ENCODE measurements at regions not wholly inside any gene's neighbourhood (a gene's known extent, or its start where the extent isn't known, plus 50 kb on each side); places are given as distances from the start of the nearest gene placed in this dataset.

- TF ChIP-seq CTCF (IDR thresholded peaks at IDR 0.05; ENCODE audit: insufficient read depth, low read depth, low read length) (no peak), EZH2 (IDR thresholded peaks at IDR 0.05; ENCODE audit: insufficient read depth, low read length) (no peak)
Observed at GRCh38 chr16:86878236-86879080, 300.1 kb downstream of the FOXL1 start.

Data from astrocyte (in vitro differentiated cells and primary cell).